ENCODE measurements at regions not wholly inside any gene's neighbourhood (a gene's known extent, or its start where the extent isn't known, plus 50 kb on each side); places are given as distances from the start of the nearest gene placed in this dataset.

GRCh38 chr12:92492291-92492690 is 210.5 kb upstream of the PLEKHG7 start:
- no peak for TF ChIP-seq CTCF (IDR thresholded peaks at IDR 0.05)
- no peak for TF ChIP-seq POLR2A (IDR thresholded peaks at IDR 0.05)

Measured in thyroid gland (tissue), 4 donors.